ENCODE measurements at regions not wholly inside any gene's neighbourhood (a gene's known extent, or its start where the extent isn't known, plus 50 kb on each side); places are given as distances from the start of the nearest gene placed in this dataset.
"Not testable (repeated sequence)": the region's sequence is repeated elsewhere in the genome, so short reads cannot be mapped to it uniquely, and the experiment has no call there.

- DNase-seq, result no peak
Measured at GRCh38 chr3:65303431-65303830, 615.6 kb upstream of the ADAMTS9 start.

- no peak for DNase-seq
Measured at GRCh38 chr3:65291448-65292125, 603.8 kb upstream of the ADAMTS9 start.

DNA sequence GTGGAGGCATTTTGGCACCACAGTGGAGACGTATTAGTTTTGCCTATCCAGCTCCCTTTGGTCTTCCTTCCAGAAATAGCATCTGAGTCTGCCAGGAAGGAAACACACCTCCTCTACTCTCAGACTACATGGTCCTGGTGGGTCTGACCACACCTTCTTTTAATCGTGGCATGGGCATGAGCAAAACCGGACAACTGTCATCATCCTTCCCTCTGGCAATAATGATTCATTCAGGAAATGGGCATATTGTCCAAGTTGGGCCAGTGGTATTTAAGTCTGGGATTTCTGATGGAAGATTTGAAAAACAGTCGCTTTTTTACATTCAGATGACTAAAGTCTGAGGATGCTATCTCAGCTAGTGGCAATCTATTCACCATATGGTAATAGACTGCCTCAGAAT is 601.0 kb upstream of the ADAMTS9 start:
- DNase-seq, result no peak

- DNase-seq, result no peak
Measured at GRCh38 chr3:65285956-65286355, 598.2 kb upstream of the ADAMTS9 start.

DNA sequence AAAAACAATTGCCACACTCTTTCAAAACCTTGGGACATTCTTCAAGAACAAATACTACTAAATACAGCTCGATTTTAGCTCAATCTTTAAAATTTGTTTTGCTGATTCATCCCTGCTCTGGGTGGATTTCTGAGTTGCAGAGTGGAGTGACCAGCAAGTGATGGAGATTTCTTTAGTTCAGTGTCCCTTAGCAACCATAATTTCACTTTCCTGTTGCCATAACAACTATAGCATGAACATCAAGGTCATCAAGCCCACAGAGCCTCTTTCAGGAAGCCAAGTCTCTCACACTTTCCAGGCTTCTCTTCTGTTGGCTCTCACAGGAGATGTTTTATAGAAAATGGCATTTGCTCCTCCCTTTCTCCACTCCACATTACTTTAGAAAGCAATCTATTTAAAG is 597.2 kb upstream of the ADAMTS9 start:
- DNase-seq, result no peak

DNA sequence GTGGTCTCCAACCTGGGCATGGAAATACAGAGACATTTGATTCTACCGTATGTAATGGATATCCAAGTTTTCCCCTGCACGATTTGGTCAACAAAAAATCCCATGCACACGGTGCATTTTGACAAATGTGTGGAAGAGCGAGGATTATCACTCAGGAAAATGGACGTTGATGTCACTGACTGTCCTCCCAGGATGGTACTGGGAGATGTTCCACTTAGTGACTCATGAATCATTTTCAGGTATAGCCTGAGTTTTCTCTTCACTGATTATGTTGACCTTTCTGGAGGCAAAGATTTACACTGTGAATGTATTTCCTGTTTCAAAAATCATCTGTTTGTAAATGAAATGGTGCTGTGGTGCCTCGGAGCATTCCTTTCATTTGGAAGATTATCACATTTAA is 596.7 kb upstream of the ADAMTS9 start:
- no peak for DNase-seq

- DNase-seq, result no peak
Measured at GRCh38 chr3:65279225-65279782, 591.5 kb upstream of the ADAMTS9 start.

- DNase-seq, result no peak
Measured at GRCh38 chr3:65277798-65278197, 590.0 kb upstream of the ADAMTS9 start.

DNA sequence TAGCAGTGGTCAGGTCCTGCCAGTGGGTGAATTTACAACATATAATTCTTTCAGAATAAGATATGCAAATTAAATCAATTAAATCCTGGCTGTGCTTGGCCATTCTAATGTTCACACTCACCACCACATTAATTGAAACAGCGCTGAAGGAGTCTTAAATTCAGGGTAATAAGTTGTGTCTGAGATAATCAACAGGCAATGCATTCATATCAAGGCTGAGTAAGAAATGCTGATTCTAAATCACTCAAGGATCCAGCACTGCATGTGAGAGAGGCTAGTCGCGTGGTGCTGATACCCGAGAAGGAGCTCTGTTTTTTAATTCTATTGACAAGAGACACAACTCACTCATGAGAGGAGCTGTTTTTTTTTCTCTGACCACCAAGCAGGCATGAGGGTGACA is 588.8 kb upstream of the ADAMTS9 start:
- no peak for DNase-seq

- DNase-seq, result no peak
Measured at GRCh38 chr3:65268426-65268825, 580.6 kb upstream of the ADAMTS9 start.

DNA sequence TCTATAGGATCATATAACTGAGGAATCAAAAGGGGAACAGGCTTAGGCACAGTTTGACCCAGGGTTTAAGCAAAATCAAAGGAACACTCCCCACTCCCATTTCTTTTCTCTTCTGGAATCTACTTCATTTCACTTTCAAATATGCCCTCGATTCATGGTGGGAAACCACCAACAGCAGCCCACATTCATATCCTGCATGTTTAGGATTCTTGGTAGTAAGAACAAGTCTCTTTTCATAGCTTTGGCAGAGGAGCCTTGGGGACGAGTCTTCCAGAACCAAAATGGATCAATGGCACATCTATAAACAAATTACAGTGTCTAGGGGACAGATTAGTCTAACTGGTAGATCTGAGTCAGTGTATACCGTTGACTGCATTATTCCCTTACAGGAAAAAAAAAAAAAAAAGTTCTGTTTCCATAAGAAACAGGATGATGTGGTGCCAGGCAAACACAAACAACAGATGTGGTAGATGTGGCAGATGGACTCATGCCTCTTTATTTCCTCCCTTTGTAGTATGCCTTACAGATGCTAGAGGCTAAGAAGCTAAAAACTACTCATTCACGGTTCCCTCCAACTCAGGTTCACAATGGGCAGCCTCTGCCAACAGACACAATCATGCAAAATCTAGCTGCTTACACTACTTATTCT is 578.3 kb upstream of the ADAMTS9 start:
- no peak for DNase-seq

DNA sequence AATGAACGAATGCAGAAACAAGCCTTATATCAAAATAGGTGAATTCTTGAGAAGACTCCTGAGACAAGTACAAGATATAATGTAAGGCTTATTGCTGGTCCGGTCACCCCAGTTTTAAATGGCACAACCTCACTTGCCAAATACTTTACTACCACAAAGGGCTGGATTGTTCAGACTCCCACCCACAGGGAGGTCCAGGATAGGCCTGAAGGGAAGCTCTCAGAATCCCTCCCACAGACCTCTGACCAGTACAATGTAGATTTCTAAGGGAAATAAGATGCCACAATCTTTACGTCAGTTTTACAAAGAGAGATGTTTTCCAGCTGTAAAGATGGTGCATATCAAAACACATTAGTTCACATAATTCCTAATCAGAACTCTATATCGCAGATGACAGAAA is 577.7 kb upstream of the ADAMTS9 start:
- DNase-seq, result no peak

DNA sequence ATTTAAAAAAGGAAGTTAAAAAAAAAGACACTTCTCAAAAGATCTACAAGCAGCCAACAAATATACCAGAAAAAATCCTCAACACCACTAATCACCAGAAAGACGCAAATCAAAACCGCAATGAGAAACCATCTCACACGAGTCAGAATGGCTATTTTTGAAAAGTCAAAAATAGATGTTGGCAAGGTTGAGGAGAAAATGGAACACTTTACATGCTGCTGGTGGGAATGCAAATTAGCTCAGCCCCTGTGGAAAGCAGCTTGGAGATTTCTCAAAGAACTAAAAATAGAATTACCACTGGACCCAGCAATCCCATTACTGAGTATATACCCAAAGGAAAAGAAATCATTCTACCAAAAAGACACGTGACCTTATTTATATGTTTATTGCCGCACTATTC is 574.7 kb upstream of the ADAMTS9 start:
- no peak for DNase-seq

GRCh38 chr3:65259946-65260345 is 572.1 kb upstream of the ADAMTS9 start:
- DNase-seq, result no peak

DNA sequence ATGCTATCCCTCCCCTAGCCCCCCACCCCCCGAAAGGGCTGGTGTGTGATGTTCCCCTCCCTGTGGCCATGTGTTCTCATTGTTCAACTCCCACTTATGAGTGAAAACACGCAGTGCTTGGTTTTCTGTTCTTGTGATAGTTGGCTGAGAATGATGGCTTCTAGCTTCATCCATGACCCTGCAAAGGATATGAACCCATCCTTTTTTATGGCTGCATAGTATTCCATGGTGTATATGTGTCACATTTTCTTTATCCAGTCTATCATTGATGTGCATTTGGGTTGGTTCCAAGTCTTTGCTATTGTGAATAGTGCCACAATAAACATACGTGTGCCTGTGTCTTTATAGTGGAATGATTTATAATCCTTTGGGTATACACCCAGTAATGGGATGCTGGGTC is 565.1 kb upstream of the ADAMTS9 start:
- DNase-seq, result not testable (repeated sequence)

- no peak for DNase-seq
Measured at GRCh38 chr3:65252266-65252665, 564.5 kb upstream of the ADAMTS9 start.

GRCh38 chr3:65251375-65251774 is 563.6 kb upstream of the ADAMTS9 start:
- DNase-seq, result no peak

GRCh38 chr3:65246561-65246960 is 558.8 kb upstream of the ADAMTS9 start:
- DNase-seq, result no peak

DNA sequence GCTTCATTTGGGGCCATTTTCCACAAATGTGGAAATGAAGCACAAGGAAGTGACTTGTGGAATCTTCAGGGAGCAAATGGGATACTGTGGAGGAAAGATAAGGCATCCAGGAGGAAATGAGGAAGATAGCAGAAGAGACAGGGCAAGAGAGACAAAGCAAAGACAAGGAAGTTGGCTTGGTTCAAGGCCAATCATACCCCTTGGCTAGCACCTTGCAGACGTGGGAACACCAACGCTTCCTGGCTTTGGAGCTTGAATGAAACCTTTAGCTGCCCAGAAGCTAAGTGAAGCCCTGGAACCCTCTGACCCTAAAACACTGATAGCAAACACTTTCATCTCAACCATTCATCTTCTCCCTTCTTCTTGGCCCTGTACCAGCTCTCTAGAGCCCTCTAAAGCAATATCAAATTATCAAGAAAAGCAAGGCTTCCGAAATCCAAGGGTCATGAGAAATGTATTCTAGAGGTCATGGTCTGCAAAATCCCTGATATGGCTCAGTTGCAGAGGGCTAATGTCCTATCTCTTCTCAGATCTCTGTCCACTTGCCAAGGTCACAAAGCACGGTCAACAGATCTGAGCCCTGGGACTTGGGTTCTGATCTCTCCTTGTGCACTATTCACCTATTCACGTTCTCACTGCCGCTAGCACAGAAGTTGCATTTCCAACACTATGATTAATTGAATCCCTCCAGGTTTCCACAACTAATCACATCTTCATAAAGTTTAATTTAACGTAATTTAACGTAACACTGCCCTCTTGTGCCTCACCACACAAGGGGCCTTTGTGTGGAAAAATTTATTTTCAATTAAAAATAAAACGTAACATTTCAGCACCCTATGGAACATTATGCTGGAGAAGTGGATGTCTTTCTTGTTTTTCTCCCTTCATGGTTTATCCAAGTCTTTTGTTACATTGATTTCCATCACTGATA is 557.6 kb upstream of the ADAMTS9 start:
- no peak for DNase-seq

GRCh38 chr3:65240366-65240765 is 552.6 kb upstream of the ADAMTS9 start:
- no peak for DNase-seq

GRCh38 chr3:65238652-65239051 is 550.9 kb upstream of the ADAMTS9 start:
- no peak for DNase-seq

DNA sequence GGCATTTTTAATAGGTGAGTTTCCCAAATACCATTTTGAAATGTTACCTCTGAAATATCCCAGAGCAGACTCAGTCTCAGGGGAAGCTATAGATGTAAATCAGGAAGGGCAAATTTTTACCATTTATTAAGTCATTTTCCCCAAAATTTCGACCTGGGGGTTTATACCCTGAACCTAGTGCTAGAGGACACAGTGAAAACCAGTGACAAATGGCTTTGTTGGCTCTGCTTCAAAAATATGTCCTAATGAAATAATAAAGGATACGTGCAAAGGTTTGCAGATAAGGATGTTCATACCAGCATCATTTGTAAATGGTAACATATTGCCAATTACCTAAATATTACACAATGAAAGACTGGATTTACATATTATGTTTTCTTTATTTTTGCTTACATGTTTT is 546.7 kb upstream of the ADAMTS9 start:
- DNase-seq, result no peak

- no peak for DNase-seq
Measured at GRCh38 chr3:65233561-65233960, 545.8 kb upstream of the ADAMTS9 start.

DNA sequence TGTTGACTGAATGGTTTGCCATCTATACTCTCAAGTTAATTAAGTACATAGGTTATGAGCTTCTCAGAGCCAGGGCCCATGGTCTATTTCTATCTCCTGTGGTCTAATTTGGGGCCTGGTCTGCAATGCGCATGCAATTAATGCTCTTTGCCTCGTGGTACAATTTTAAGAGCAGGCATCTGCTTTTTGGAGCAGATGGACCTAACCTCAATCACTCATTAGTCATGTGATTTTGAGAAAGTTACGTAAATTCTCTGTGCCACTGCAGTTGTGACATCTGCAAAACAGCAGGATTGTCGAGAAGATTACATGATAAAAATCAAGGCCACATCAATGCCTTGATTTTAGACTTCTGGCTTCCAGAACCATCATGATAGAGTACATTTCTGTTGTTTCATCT is 543.7 kb upstream of the ADAMTS9 start:
- DNase-seq, result no peak
